Prostate gland (tissue), 2 donors: ENCODE measurements at regions not wholly inside any gene's neighbourhood (a gene's known extent, or its start where the extent isn't known, plus 50 kb on each side); places are given as distances from the start of the nearest gene placed in this dataset.

ENCODE experiments used
- POLR2A ChIP-seq: fragments of 450-650 bp; IDR thresholded peaks from one replicate; pipeline ENCODE4 v1.6.1; 2016; ENCODE audit warnings: antibody characterized with exemption, mild to moderate bottlenecking
- TF ChIP-seq, protein P1 (sequence below), 4 experiments: fragments of 200-600 bp in 2 of 4; fragments of 450-650 bp in 2 of 4; sonication (generic) in 2 of 4; IDR thresholded peaks; 1 replicate in 3 of 4; 2 replicates in 1 of 4; pipeline ENCODE4 v1.5.1; 2016 to 2019; ENCODE audit warnings: antibody characterized with exemption in 4 of 4, mild to moderate bottlenecking in 2 of 4, moderate library complexity in 2 of 4

DNA sequence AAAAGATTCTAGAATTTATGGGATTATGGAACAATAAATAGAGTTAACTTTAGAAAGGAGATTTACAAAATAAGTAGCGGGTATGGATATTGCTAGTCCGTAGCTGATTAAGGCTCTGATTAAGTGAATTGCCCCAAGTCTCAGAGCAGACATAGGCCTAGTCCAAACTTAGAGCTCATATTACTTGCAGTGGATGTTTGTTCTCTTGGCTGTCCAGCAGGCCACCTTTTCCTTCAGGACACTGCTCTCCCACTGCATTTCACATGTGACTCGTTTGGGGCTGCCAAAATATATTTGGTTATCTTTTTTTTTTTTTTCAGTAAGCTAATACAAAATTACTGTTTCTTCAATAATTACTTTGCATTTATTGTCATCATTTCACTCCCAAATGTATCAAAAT, 76.6 kb downstream of the ARRDC3 start:
- TF ChIP-seq, protein P1, sequence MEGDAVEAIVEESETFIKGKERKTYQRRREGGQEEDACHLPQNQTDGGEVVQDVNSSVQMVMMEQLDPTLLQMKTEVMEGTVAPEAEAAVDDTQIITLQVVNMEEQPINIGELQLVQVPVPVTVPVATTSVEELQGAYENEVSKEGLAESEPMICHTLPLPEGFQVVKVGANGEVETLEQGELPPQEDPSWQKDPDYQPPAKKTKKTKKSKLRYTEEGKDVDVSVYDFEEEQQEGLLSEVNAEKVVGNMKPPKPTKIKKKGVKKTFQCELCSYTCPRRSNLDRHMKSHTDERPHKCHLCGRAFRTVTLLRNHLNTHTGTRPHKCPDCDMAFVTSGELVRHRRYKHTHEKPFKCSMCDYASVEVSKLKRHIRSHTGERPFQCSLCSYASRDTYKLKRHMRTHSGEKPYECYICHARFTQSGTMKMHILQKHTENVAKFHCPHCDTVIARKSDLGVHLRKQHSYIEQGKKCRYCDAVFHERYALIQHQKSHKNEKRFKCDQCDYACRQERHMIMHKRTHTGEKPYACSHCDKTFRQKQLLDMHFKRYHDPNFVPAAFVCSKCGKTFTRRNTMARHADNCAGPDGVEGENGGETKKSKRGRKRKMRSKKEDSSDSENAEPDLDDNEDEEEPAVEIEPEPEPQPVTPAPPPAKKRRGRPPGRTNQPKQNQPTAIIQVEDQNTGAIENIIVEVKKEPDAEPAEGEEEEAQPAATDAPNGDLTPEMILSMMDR (IDR thresholded peaks at IDR 0.05): no peak
- no peak for TF ChIP-seq POLR2A
